ENCODE measurements at regions not wholly inside any gene's neighbourhood (a gene's known extent, or its start where the extent isn't known, plus 50 kb on each side); places are given as distances from the start of the nearest gene placed in this dataset.
"Not testable (repeated sequence)": the region's sequence is repeated elsewhere in the genome, so short reads cannot be mapped to it uniquely, and the experiment has no call there.

- DNase-seq: no peak
Measured at GRCh38 chr2:22020091-22020742, 896.4 kb downstream of the TDRD15 start.

- DNase-seq: no peak
Measured at GRCh38 chr2:22027345-22028005, 903.7 kb downstream of the TDRD15 start.

GRCh38 chr2:22035361-22035830 is 911.6 kb downstream of the TDRD15 start:
- DNase-seq: no peak

- no peak for DNase-seq
Measured at GRCh38 chr2:22037274-22037673, 913.5 kb downstream of the TDRD15 start.

DNA sequence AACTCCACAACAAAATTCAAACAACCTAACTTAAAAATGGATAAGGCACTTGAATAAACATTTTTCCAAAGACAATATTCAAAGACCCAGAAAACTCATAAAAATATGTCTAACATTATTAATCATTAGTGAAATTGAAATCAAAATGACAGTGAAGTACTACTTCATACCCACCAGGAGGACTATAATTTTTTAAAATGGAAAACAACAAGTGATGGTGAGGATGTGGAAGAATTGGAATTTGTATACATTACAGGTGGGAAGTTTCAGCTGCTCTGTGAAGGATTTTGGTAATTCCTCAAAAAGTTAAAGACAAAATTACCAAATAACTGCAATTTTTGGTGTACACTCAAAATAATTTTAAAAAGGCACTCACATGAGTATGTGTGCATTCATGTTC is 920.0 kb downstream of the TDRD15 start:
- no peak for DNase-seq

GRCh38 chr2:22055784-22056620 is 932.2 kb downstream of the TDRD15 start:
- DNase-seq: no peak

GRCh38 chr2:22056621-22057132 is 932.9 kb downstream of the TDRD15 start:
- DNase-seq: no peak

- DNase-seq: no peak
Measured at GRCh38 chr2:22062679-22063078, 938.9 kb downstream of the TDRD15 start.

- no peak for DNase-seq
Measured at GRCh38 chr2:22076454-22076853, 952.7 kb downstream of the TDRD15 start.

GRCh38 chr2:22078701-22079100 is 954.9 kb downstream of the TDRD15 start:
- DNase-seq: no peak

DNA sequence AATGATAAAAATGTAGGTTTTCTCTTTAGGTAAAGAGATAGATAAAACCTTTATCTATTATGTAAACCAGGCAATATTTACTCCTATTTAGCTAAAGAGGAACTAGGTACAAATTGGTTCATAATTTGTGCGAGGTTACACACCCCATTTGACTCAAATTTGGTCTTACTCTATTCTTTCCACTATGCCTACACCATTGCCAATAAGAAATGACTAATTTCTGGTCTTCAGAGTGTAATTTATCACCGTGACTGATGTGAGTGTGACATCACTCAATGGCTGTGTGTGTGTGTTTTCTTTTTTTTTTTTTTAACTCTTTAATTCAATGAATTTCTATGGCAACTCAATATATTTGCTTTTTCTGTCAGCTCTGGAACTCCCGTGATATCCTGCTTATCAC is 955.8 kb downstream of the TDRD15 start:
- DNase-seq: no peak

DNA sequence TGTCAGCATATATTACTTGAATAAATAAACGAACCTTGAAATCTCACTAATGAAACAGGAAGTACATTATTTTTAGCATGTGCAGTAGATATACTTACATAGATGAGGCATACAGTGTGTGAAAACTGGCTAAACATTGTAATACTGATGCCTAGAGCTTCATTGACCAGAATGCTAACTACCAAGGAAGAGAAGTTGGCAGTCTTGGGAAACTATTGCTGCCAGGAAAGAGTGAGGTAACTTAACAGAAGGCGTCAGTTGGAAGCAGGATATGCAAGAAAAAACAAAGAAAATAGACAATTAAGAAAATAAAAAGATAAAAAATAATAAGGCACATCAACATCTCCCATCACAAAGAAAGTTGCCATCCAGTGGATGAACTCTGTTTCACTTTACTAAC is 963.0 kb downstream of the TDRD15 start:
- no peak for DNase-seq

DNA sequence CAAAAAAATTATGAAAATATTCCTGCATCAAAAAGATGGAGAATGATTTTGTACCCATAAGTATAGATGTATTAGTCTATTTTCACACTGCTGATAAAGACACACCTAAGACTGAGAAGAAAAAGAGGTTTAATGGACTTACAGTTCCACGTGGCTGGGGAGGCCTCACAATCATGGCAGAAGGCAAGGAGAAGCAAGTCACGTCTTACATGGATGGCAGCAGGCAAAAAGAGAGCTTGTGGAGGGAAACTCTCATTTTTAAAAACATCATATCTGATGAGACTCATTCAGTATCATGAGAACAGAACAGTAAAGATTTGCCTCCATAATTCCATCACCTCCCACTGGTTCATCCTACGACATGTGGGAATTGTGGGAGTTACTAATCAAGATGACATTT is 979.8 kb downstream of the TDRD15 start:
- not testable (repeated sequence) for DNase-seq

GRCh38 chr2:22110244-22110651 is 986.5 kb downstream of the TDRD15 start:
- no peak for DNase-seq

- no peak for DNase-seq
Measured at GRCh38 chr2:22124003-22124402, 1000.2 kb downstream of the TDRD15 start.

- DNase-seq: no peak
Measured at GRCh38 chr2:22126106-22126505, 1002.3 kb downstream of the TDRD15 start.

DNA sequence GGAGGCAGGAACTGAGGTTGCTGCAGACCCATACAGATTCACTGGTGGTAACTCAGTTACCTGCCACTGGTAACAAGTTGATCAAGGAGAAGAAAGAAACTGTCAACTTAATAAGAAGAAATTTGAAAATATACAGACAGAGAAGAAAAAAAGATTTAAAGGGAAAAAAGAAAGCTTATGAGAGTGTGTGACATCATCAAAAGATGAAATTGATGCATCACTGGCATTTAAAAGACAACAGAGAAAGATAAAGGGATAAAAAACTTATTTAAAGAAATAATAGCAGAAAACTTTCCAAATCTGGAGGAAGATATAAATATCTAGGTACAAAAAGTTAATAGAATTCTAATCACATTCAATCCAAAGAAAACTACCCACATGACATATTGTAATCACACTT is 1003.2 kb downstream of the TDRD15 start:
- no peak for DNase-seq

GRCh38 chr2:22134421-22134820 is 1010.7 kb downstream of the TDRD15 start:
- no peak for DNase-seq

- no peak for DNase-seq
Measured at GRCh38 chr2:22136446-22136845, 1012.7 kb downstream of the TDRD15 start.

DNA sequence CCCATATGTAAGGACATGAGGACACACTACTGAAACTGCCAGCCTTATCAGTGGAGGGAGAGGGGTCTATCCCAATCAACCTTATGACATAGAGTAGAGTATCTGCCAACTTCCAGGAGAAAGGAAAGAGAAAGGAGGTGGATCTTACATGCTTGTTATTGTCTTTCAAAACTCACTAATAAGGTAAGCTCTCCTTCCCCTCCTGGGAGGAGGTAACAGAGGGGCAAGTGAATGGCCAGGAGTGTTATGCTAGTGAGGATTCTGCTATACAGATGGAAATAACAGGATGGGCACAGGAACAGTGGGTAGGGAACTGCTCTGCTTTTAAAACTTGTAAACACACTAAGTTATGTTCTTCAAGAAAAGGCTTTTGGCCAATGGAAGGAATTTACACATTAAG is 1020.1 kb downstream of the TDRD15 start:
- no peak for DNase-seq

DNA sequence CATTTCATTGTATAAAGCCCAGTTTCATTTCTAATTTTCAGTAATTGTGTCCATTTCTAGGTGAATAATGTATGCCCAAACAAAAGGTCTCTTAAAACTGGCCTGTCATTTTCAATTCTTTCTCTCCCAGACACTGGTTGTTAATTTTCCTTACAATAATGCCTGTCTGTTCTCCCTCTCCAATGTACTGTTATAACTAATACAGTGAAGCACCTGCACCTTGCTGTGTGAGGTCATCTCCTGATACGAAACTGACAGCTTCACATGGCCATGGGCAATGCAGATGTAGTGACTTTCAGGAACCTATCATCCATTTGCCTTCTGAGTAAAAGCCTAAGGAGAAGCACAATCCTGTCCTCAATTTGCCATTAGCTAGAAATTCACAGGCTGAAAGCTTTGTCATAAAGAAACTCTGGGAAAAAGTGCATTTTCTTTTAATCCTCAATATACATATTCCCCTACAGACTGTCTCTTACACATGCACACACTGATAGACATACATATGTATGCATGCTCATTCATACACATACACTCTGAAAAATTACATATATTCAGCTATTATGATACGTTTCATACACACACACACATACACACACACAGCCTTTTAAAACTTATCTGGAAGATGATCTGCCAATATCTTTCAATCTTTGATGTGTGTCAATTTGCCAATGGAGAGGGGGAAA is 1030.3 kb downstream of the TDRD15 start:
- no peak for DNase-seq

DNA sequence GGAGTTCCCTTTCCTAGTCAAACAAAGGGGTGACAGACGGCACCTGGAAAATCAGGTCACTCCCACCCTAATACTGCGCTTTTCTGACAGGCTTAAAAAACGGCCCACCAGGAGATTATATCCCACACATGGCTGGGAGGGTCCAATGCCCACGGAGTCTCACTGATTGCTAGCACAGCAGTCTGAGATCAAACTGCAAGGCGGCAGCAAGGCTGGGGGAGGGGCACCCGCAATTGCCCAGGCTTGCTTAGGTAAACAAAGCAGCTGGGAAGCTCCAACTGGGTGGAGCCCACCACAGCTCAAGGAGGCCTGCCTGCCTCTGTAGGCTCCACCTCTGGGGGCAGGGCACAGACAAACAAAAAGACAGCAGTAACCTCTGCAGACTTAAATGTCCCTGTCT is 1032.9 kb downstream of the TDRD15 start:
- DNase-seq: not testable (repeated sequence)

- no peak for DNase-seq
Measured at GRCh38 chr2:22167256-22167655, 1043.5 kb downstream of the TDRD15 start.

Data from activated T-cell treated with anti-CD3 and anti-CD28 coated beads for 4 hours (primary cell).